ENCODE measurements at regions not wholly inside any gene's neighbourhood (a gene's known extent, or its start where the extent isn't known, plus 50 kb on each side); places are given as distances from the start of the nearest gene placed in this dataset.
"Not testable (repeated sequence)": the region's sequence is repeated elsewhere in the genome, so short reads cannot be mapped to it uniquely, and the experiment has no call there.

DNA sequence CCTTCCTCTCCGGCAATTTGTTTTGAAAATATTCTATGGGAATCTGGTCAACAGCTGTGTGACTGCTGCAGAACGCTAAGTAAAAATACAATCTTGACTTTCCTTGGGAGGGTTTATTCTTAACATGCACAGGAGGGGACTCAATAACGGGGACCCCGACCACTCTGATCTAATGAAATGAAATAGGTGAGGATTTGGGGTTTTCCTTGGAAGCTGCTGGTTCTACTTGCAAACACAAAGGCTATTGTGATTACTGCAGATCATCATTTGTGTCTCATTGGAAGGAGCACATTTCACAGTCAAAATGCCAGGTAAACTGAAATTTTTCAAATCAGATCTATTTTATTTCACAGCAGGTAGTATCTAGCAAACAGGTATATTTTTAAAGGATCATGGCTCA lies 366.1 kb downstream of the SHANK2 start:
- no peak for DNase-seq

GRCh38 chr11:70886676-70887541 lies 365.5 kb downstream of the SHANK2 start:
- no peak for DNase-seq

DNA sequence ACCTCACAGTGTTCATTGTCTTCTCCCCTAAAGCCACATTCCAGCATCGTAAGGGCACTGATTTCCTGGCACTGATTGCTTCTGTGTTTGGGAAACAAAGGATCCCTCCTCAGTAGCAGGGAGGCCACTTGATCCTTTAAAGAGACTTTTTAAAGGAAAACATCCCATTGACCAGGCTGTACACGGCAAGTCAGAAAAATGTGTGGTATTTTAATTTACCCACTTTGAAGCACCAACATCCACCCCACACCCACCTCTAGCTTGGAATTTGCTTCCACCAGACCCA lies 364.9 kb downstream of the SHANK2 start:
- no peak for DNase-seq

DNA sequence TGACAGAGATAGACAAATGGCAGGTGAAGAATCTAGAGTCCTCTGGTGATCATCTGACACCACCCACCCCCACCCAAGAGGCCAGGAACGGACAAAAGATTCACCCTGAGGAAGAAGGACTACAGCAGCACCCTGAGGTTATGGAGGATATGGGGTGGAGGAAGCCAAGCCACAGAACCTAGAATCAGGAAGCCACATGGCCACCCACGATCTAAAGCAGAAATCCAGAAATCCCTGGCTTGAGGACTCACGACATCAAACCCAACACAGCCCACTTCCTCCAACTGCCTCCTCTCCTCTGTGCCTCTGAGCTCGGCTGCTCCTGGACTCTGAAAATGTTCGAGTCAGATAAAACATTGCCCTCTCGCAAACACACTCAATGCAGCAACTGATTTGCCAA lies 364.3 kb downstream of the SHANK2 start:
- DNase-seq, result no peak

DNA sequence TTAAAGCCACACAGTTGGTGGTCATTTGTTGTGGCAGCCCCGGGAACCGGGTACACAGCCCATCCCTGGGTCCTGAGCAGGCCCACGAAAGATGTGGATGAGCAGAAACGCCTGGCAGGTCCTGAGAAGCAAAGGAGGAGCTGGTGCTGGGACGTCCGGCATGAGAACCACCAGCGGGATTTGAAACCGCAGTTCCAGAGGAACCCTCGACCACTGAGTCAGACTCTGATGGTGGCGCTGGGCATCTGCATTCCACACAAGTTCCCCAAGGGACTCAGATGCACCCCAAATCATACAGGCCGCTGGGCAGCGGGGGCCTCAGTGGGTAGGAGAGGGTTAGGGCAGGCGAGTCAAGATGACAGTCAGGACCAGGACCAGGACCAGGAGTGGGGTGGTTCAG lies 363.0 kb downstream of the SHANK2 start:
- no peak for DNase-seq

- no peak for DNase-seq
Measured at GRCh38 chr11:70891844-70892380, 360.5 kb downstream of the SHANK2 start.

DNA sequence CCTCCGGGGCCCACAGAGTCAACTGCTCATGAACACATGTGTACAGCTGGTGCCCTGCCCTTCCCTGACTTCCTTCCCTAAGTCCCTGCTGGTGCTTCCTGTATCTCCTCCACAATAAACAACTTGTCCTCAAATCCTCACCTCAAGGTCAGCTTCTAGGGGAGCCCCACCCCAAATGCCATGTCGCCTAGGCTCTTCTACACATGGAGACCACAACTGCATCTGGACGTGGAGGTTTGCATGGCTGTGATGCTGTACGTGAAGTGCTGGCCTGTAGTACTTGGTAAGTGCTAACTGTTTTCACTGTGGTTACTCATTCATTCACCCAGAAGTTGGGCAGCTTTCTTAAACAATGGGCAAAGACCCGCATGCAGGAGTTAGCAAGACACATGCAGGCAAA lies 359.5 kb downstream of the SHANK2 start:
- no peak for DNase-seq

DNA sequence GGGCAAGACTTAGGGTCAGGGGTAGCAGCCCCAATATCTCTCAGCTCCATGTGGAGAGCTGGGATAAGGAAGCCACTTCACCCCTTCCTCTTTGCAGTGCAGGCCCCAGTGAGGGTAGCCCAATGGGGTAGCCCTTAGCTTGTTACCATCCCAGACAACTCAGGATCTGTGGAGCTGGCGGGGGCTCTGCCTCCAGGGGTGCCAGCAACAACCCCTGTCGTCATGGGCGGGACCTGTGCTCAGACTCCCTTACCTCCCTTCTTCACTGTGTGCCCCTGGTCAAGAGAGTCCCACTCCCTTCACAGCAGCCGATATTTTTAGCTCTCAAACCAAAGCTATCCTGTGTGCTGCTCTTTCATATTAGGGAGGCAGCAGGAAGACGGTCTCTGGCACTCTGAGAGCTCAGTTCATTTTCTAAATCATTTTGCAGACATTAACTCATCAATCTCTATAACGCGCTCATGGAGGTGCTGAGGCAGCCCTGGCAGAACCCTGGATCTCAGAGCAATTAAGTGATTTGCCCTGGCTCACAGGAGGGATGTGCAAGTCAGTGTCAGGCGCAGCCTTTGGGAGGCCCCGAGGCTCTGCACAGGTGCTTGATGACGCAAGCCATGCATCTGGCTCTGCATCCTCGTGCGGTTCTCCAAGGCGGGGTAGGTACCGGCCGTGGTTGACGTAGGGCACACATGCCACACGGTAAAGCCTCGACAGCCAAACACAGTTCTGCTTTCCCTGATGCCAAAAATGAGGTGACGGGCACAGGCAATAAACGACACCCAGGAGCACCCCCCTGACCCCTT lies 357.6 kb downstream of the SHANK2 start:
- no peak for DNase-seq

GRCh38 chr11:70895366-70895670 lies 357.1 kb downstream of the SHANK2 start:
- DNase-seq, result no peak

- no peak for DNase-seq
Measured at GRCh38 chr11:70897429-70897828, 354.9 kb downstream of the SHANK2 start.

GRCh38 chr11:70899616-70900015 lies 352.8 kb downstream of the SHANK2 start:
- no peak for DNase-seq

DNA sequence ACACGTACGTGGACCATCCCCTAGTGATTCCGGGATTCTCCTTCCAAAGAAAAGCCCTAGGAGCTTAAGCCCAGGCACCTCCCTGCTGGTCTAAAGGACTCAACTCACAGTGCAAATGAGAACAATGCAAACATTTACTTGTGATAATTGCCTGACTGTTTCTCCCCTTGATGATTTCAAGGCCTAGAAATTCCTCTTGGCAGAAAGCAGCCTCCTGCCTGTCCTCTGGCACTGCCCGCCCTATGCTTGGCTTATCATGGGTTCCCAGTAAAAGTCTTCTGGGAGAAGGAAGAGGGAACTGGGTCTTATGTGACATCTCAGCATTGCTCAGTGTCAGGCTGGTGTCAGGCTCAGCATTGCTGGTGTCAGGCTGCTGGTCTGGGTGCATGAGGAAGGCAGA lies 351.8 kb downstream of the SHANK2 start:
- DNase-seq, result no peak

DNA sequence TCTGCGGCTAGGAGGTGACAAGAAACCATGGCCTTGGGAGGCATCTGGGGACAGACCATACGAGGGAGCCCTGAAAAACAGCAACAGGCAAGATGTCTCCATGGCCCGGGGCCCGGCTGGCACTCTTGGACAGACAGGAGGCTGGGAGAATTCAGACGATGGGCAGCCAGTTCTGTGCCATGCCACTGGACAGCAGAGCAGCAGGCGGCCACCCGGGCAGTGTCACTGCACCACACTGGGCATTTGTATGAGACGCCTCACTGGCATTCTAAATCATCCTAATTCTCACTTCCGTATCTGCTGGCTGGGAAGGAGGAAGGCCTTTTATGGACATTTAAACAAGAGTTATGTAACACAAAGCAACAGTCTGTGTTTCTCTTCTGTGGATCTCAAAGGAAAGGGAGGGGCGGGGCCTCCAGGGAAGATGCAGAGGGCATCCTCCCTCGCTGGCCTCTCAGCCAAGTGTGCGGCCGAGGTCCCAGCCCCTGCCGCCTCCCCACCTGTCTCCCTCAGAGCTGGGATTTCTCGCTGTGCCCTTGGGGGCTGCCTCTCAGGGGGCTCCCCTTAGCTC lies 350.3 kb downstream of the SHANK2 start:
- no peak for DNase-seq

DNA sequence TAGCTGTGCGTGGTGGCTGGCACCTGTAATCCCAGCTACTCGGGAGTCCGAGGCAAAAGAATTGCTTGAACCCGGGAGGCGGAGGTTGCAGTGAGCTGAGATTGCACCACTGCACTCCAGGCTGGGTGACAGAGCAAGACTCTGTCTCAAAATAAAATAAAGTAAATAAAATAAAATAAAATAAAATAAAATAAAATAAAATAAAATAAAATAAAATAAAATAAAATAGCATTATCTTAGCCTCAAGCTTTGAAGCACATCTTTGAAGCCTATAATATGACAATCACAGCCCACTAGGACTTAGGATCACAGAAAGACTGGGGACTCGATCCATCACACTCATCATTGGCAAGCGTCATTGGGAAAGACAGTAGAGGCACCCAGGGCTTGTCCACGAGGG lies 349.1 kb downstream of the SHANK2 start:
- DNase-seq, result not testable (repeated sequence)

- DNase-seq, result no peak
Measured at GRCh38 chr11:70906101-70906500, 346.3 kb downstream of the SHANK2 start.

- DNase-seq, result no peak
Measured at GRCh38 chr11:70908223-70908622, 344.2 kb downstream of the SHANK2 start.

DNA sequence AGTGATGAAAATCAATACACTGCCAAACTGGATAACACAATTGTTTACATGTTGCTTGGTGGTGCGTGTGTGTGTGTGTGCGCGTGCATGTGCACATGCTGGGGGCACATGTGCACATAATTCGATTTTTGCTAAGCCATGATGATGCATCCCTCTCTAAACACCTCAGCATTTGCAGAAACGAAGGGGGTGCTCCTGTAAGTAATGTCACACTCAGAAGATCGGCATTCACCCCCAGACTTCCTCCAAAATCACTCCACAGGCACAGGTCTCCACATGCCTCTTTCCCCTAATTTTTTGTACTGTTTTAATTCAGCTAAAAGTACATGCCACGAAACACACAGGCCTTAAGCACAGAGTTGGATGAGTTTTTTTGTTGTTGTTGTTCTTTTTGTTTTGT lies 341.5 kb downstream of the SHANK2 start:
- no peak for DNase-seq

- DNase-seq, result no peak
Measured at GRCh38 chr11:70912226-70912840, 340.0 kb downstream of the SHANK2 start.

GRCh38 chr11:70913715-70914231 lies 338.6 kb downstream of the SHANK2 start:
- no peak for DNase-seq

- no peak for DNase-seq
Measured at GRCh38 chr11:70914496-70914895, 337.9 kb downstream of the SHANK2 start.

GRCh38 chr11:70915158-70915985 lies 337.0 kb downstream of the SHANK2 start:
- DNase-seq, result no peak

- no peak for DNase-seq
Measured at GRCh38 chr11:70916351-70916750, 336.0 kb downstream of the SHANK2 start.

All from Kasumi-1 (cell line).